Spleen (tissue), 7 donors: ENCODE measurements at regions not wholly inside any gene's neighbourhood (a gene's known extent, or its start where the extent isn't known, plus 50 kb on each side); places are given as distances from the start of the nearest gene placed in this dataset.

Experiments used
- CTCF ChIP-seq, 11 experiments: fragments of 200-600 bp in 7 of 11; fragments of 450-650 bp in 4 of 11; sonication (generic) in 4 of 11; IDR thresholded peaks in 8 of 11; conservative IDR thresholded peaks in 3 of 11; 1 replicate in 7 of 11; 2 replicates in 4 of 11; pipeline versions ENCODE4 v1.4.0 to v1.8.0; 2016 to 2021; ENCODE audit warnings: antibody characterized with exemption in 11 of 11, inconsistent platforms in 4 of 11, mild to moderate bottlenecking in 1 of 11
- POLR2A ChIP-seq, 3 donors: fragments of 450-650 bp; IDR thresholded peaks; one replicate each; pipeline ENCODE4 v1.5.1; 2017; ENCODE audit warnings: antibody characterized with exemption in 3 of 3, mild to moderate bottlenecking in 1 of 3
- POLR2AphosphoS5 ChIP-seq, 3 donors: sonication (generic); formaldehyde crosslinking; IDR thresholded peaks; one replicate each; pipeline ENCODE4 v1.5.1; 2017; ENCODE audit warnings: antibody characterized with exemption in 3 of 3
- donor health status: DM: no; HTN: no; CAD: no; lungs with moderate emphysema.
- donor health status: DM: no; HTN: no; CAD: no.
- donor health status: DM: no; HTN: no; CAD: no.

GRCh38 chr18:43934781-43935471 lies 657.6 kb upstream of the SYT4 start:
- TF ChIP-seq POLR2AphosphoS5 (IDR thresholded peaks at IDR 0.05), result no peak
- no peak for TF ChIP-seq CTCF (IDR thresholded peaks at IDR 0.05 in 8 of 11, conservative IDR thresholded peaks at IDR 0.05 in 3 of 11)
- no peak for TF ChIP-seq POLR2A (IDR thresholded peaks at IDR 0.05)
